Embryonic facial prominence (tissue), 1 donor: ENCODE measurements at regions not wholly inside any gene's neighbourhood (a gene's known extent, or its start where the extent isn't known, plus 50 kb on each side); places are given as distances from the start of the nearest gene placed in this dataset.
A peak's percentile ranks its signal among the peaks of the same experiment; 100 is the strongest.

Source experiments
- DNase-seq: peaks from one replicate; pipeline ENCODE4 v3.0.0-alpha.2; 2016; ENCODE audit errors: extremely low spot score

DNA sequence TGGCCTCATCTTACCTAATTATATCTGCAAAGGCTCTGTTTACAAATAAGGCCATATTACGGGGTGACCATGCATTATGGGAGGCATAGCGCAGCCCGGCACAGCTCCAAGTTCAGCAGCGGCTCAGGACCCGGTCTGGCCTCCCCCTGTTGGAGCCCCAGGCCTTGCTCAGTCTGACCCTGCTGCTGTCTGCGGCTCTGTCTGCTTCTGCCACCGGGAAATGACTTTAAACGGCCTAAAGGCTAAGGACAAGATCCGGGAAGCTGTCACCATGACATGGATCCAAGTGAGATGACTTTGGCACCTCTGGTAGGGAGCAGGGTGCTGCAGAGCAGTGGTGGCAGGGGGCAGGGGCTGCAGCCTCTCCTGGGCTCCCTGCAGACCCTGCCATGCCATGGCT is 140.6 kb upstream of the GSE1 start:
- no peak for DNase-seq

DNA sequence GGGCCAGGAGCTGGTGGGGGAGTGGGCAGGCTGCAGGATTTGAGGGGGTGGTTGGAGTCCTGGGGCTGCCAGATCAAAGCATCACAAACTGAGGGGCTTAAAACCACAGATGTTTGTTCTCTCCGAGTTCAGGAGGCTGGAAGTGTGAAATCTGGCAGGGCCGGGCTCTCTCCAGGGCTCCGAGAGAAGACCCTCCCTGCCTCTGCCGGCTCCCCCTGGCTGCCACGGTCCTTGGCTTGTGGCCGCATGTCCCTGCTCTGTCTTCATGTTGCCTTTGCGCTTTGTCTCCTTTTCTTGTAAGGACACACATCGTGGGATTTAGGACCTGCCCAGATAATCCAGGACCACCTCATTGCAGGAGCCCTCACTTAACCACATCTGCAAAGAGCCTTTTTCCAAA is 139.8 kb upstream of the GSE1 start:
- DNase-seq = no peak

- DNase-seq = peak; percentile 58
Observed at GRCh38 chr16:85473909-85474620, 139.1 kb upstream of the GSE1 start.

DNA sequence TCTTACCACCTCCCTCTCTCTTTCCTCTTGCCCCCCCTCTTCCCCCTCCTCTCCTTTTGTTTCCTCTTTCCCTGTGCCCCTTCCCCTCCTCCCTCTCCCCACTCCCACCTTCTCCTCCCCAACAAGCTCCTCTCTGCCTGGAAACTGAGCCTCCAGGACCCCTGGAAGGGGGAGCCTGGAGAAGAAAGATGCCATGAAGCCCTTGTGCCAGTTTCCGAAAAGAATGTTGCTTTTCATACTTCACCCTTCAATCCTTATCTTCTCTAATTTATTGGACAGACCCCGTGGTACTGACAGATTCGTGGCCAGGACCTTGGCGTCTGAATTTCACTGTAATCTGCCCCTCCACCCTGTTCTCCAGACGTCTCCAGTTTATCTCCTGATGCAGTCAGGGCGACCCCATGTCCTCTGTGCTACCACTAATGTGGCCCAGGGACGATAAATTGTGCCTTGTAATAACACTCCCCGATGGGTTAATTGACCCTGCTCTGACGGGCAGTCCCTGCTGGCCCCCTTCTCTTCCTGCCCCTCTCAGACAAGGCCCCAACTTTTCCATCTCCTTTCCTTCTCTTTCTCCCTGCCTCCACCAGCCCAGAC is 138.4 kb upstream of the GSE1 start:
- no peak for DNase-seq

DNA sequence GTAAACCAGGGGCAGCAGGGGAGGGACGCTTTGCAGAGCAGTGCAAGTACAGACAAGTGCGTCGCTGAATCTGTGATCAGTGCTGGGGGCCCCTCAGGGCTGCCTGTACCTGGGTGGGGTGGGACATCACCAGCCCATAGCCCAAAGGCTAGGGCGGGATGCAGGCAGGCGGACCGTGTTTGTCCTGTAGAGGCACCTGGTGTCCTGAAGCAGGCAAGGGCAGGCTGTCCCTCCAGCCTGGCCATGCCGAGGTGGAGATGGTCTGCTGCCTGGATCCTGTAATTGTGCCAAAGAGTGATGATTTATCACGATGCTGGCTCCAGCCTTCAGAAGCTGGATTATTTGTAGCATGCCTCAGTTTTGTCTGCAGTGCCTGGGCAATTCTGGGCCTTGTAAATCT is 137.9 kb upstream of the GSE1 start:
- DNase-seq = no peak

DNA sequence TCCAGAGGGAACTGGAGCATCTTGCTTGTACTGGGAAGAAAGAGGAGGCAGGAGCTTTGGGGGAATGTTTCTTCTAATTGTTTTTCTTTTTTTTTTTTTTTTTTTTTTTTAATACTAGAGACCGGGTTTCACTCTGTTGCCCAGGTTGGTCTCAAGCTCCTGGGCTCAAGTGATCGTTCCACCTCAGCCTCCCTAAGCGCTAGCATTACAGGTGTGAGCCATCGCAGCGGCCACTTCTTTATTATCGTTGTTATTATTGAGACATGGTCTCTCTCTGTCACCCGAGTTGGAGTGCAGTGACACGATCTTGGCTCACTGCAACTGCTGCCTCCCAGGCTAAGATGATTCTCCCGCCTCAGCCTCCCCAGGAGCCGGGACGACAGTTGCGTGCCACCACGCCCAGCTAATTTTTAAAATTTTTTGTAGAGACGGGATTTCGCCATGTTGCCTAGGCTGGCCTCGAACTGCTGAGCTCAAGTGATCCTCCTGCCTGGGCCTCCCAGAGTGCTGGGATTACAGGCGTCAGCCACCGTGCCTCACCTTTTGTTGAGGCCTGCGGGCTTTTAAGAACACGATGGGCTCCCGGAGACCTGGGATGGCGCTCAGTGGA is 137.3 kb upstream of the GSE1 start:
- no peak for DNase-seq

DNA sequence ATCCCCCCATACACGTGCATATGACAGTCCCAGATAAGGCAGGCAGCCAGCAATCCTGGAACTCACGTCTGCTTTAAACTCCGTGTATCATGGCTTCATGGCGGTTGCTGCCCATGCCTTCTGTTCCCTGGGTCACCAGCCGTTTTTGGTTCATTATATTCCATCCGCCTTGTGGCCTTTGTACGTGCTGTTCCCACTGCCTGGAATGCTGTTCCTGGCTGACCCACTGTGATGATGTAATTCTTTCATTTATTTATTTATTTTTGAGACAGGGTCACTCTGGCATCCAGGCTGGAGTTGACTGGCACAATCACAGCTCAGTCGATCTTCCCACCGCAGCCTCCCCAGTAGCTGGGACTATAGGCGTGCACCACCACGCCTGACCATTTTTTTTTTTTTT is 136.7 kb upstream of the GSE1 start:
- no peak for DNase-seq

DNA sequence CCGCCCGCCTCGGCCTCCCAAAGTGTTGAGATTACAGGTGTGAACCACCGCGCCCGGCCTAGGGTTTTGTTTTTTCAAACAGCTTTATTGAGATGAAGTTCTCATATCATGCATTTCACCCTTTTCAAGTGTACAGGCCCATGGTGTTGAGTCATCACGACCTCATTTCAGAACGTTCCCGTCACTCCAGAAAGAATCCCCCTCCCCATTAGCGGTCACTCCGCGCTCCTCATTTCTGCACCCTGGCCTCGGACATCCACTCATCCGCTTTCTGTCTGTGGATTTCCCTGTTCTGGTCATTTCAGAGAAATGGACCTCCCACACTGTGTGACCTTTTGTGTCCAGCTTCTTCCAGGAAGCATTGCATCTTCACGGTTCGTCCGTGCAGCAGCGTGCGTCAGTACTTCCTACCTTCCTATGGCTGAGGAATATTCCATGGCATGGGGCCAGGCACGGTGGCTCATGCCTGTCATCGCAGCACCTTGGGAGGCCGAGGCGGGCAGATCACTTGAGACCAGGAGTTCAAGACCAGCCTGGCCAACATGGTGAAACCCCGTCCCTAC is 135.2 kb upstream of the GSE1 start:
- DNase-seq = no peak

DNA sequence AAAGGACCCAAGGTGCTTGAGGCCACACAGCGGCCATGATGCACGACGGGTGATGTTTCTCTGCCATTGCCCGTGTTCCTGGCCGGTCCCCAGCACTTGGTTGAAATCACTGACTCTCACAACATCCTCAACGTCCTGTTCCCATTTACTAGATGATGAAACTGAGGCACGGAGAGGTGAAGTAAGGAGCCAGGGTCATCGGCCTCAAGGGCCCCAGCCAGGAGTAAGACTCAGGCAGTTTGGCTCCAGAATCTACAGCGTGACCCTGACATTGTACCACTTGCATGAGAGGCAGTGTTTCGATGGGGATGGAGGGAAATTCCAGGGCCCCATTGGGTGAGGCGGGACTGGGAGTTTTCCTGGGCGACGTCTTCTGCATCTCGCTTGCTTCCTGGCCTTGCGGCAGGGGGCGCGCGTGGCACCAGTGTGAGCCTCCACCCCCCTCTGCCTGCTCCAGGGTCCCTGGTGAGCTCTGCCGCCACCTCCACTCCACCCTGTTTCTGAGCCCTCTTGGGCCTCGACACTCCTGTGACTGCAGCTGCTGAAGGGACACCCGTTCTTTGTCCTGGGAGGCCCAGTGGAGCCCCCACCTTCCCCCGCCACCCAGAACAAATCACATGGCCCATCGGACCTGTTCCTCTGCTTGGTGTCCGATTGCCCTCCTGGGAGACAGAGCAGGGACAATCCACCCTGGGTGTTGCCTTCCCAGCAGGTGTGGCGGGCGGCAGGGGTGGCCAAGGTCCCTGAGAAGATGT is 133.0 kb upstream of the GSE1 start:
- DNase-seq = no peak

DNA sequence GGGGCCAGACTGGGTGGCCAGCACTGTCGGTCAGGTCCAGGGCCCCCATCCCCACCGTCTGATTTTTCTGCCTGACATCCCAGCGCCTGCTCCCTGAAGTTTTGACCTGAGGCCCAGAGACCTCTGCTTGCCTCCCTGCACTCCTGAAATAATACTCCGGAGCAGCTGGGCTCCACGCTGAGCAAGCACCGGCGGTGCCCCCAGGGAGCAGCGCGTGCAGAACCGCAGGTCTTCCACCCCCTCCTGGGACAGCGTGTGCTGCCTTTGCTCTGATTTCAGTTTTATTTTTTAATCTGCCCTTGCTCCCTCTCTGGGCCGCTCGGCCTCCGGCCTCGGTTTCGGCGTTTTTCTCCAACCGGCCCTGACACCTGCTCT is 132.4 kb upstream of the GSE1 start:
- no peak for DNase-seq

DNA sequence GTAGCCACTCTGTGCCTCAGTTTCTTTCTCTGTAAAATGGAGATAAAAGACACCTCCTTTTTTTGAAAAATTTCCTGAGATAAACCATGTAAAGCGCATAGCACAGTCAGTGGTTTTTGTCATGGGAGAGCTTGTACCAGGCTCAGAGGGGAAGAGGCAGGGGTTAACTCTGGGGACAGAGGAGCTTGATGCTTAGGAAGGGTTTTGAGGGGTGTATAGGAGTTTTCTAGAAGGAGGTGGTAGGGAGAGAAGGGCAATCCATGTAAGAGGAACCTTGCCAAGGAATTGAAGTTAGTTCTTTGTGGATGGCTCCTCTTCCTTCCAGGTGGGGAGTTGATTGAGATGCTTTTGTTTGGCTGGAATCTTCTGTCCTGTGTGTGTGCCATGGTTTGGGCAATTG is 131.9 kb upstream of the GSE1 start:
- no peak for DNase-seq

- no peak for DNase-seq
Observed at GRCh38 chr16:85481738-85482137, 131.4 kb upstream of the GSE1 start.

DNA sequence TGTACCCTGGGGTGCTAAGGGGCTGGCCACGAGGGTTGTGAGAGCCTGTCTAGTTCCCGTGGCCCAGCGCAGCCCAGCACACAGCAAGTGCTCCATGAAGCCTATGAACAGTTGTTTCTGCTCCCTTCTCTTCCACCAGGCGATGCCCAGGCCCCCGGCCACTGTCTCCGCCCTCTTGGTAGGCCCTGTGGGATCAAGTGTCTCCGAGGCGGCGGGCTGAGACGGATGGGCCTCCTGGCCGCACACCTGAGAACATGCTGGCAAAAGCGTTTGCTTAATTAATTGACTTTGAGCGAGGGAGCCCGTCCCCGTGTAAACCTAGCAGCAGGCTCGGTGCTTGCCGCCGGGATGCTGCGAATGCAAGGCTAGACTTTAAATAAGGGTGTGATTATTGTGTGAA is 129.7 kb upstream of the GSE1 start:
- DNase-seq = no peak

DNA sequence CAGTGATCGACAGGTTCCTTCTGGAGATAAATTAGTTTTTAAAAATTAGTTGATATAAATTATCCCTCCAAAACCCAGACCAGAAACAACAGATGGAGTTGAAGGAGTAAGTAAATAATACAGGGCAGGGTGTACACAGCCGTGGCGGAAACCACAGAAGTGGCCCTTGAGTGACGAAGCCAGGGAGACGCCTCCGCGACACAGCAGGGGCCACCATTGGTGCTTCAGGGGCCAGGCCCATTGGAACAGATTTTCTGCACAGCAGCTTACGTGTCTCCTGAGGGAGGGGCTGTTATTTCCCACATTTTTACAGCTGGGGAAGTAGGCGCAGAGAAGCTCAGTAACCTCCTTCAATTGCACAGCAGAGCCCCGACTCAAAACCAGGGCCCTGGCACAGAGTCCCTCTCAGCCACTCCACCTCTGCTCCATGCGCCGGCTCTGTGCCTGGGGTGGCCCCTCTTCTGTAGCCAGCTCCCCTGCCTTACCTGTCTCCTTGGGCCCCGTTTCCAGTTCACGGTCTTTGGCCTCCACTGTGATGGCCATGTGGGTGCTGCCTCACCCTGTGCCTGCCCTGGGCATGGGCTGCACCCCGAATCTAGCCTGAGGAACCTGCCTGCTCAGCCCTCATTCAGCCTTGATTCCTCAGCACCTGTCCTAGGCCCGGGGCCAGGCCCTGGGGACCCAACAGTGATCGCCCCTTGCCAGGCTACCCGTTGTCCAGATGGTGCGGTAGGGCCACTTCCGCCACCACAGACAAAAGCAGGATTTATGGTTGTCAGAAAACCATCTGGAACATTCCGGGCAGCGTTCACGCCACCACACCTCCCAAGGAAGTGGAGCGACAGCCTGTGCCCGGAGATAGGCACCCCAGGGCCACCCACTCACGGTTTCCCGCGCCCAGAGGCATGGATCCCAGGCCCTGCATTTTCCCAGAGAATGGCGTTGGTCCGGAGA is 128.5 kb upstream of the GSE1 start:
- DNase-seq = no peak

DNA sequence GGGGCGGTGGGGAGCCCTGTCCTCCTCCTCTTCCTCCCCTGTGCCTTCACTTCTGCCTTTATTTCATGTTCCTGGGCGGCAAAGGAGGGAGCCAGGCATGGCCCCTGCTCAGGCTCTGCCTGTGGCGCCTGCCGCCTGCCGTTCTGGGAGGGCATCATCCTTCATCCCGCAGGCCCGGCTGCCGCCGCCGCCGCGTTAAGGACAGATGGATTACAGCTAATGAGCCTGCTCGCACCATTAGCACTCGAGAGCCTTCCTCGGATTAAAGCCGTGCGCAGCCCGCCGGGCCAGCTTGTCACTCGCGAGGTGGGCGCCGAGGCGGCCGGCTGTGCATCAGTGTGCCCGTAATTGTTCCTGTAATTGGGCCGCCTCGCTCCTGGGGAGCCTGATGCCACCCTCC is 127.7 kb upstream of the GSE1 start:
- DNase-seq = no peak

DNA sequence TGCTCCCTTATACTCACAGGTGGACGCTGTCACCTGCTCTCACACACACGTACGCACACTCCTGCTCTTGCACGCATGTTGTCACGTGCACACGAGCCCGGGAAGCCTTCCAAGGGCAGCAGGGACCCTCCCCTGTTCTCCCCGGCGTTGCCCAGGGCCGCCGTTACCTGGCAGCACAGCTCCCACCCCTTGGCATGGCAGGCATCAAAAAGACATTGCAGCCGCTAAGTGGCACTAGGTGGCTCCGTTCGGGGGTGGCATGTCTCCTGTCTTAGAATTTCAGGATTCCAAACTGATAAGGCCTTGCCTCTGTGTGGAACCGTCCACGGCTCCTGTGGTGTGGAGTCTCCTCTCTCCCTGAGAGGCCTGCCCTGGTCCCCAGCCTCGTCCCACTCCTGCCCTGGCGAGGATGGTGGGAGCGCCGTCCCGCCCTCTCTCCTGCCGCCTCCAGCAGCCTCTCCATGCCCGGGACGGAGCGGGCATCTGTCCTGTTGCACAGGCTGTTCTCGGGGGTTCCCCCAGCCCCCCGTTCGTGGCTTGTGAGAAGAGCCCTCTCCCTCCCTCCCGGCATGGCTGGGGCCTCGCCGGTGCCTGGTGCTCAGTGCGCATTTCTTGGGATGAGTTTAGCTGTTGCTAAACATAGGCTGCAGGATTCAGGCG is 126.7 kb upstream of the GSE1 start:
- DNase-seq = no peak

DNA sequence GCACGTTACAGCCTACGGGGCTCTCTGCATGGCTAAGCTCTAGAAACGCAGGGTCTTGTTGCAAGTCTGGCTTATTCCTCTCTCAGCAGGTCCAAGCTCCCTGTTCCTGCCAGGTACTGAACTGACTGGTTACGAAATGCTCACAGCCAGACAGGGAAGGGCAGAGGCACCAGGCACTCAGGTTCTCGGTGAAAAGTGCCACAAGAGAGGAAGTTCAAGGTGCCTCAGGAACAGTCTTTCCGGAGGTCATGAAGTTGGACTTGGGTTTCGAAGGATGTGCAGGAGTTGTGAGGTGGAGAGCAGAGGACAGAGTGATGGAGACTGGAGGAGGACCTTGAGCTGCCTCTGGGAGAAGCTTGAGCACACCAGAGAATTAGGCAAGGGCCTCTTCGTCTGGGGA is 124.7 kb upstream of the GSE1 start:
- DNase-seq = no peak

DNA sequence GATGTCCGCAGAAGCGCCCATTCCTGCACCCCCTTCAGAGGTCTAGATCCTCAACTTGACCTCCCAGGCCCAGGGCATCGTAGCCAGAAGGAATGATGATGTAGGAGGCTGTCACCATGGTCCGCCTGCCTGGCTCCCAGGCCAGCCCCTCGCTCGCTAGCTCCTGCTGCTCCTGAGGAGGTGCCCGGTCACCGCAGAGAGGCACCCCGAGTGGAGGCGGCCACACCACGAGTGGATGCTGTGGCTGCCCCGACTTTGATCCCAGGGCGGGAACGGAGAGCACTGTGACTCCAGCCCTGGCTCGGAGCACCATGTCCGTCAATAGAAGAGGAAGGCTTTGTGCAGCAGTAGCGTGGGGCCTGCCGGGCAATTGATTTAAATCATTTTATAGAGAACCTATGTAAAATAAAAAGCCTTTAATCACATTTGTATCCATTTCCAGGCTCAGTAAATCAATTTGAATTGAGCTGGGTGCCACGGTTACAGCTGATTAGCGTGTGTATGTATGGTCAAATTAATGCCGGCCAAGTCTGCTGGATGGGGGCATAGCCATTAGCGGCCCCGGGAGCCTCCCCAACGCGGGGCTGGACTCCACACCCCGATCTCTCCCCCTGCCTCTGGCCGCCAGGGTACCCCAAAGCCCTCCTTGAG is 122.6 kb upstream of the GSE1 start:
- no peak for DNase-seq

GRCh38 chr16:85491058-85491771 is 121.9 kb upstream of the GSE1 start:
- DNase-seq = no peak
